Activated T-helper 2 cell treated with anti-CD3 and anti-CD28 coated beads, Interferon-gamma antibody, Interleukin-2, Interleukin-4, amounts not matched to agents 10 μg/mL and 5 μg/mL and 100 μg/mL, durations not matched to agents 14 hours and 24 hours and 36 hours (primary cell): ENCODE measurements at regions not wholly inside any gene's neighbourhood (a gene's known extent, or its start where the extent isn't known, plus 50 kb on each side); places are given as distances from the start of the nearest gene placed in this dataset.
A peak's percentile ranks its signal among the peaks of the same experiment; 100 is the strongest.
"Not testable (repeated sequence)": the region's sequence is repeated elsewhere in the genome, so short reads cannot be mapped to it uniquely, and the experiment has no call there.

ENCODE experiments used
- DNase-seq: peaks from one replicate; pipeline ENCODE4 v3.0.0; 2021; ENCODE audit warnings: low spot score
- H3K27ac Mint-ChIP-seq: one replicate; pipeline ENCODE4 v1.8.0; 2021; ENCODE audit warnings: mixed read lengths
- H3K27me3 Mint-ChIP-seq: one replicate; pipeline ENCODE4 v1.8.0; 2021; ENCODE audit warnings: low read depth, mixed read lengths
- H3K36me3 Mint-ChIP-seq: one replicate; pipeline ENCODE4 v1.8.0; 2021; ENCODE audit warnings: low read depth, mixed read lengths
- H3K4me1 Mint-ChIP-seq: one replicate; pipeline ENCODE4 v1.8.0; 2021; ENCODE audit warnings: low read depth, mixed read lengths
- H3K4me3 Mint-ChIP-seq: one replicate; pipeline ENCODE4 v1.8.0; 2021; ENCODE audit warnings: low read depth, mild to moderate bottlenecking, moderate library complexity, mixed read lengths
- H3K9me3 Mint-ChIP-seq: one replicate; pipeline ENCODE4 v1.8.0; 2021; ENCODE audit warnings: mixed read lengths
- intact Hi-C: fragments of 100-400 bp; cut with micrococcal nuclease; formaldehyde crosslinking; loops from one replicate; pipeline ENCODE4 v1.15.1; 2023

DNA sequence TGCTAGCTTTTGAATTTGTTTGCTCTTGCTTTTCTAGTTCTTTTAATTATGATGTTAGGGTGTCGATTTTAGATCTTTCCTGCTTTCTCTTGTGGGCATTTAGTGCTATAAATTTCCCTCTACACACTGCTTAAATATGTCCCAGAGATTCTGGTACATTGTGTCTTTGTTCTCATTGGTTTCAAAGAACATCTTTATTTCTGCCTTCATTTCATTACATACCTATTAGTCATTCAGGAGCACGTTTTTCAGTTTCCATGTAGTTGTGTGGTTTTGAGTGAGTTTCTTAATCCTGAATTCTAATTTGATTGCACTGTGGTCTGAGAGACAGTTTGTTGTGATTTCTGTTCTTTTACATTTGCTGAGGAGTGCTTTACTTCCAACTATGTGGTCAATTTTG, 51.2 kb upstream of the MB21D2 start:
- intact Hi-C loops, H3K36me3 Mint-ChIP-seq, H3K4me3 Mint-ChIP-seq: not testable (repeated sequence)

DNA sequence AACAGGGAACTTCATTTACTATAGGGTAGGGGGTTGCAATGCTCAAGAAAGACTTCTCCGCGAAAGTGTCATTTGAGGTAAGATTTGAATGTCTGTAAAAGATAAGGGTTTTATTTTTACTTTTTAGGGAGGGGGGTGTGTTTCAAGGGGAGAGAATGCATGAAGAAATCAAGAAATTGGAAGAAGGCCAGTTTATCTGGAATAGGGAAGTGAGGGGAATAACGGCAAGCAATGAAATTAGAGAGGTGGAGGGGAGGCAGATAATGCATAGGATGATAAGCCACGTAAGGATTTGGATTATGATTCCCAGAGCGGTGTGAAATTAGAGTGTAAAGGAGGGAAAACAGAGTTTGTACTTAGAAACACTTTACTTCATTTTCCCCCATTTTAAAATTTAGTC, 63.0 kb upstream of the MB21D2 start:
- peaks cover 6% of the 10 kb centered on the region for H3K9me3 Mint-ChIP-seq
- no peak overlapping the region for H3K4me3 Mint-ChIP-seq
- H3K27me3 Mint-ChIP-seq, result peaks cover 15% of the 10 kb centered on the region
- H3K4me1 Mint-ChIP-seq, result no peaks in the 10 kb centered on the region
- intact Hi-C loops, result loop anchor here (10.0 kb wide), 1 partner anchor 306 kb away; no protein-coding TSS in a partner anchor
- no peak for DNase-seq
- H3K27ac Mint-ChIP-seq, result no peak overlapping the region
- H3K36me3 Mint-ChIP-seq, result no peaks in the 10 kb centered on the region

More for the DNA sequence above, 51.2 kb upstream of the MB21D2 start:
- peaks cover 14% of the 10 kb centered on the region for H3K9me3 Mint-ChIP-seq
- H3K4me1 Mint-ChIP-seq, DNase-seq, H3K27me3 Mint-ChIP-seq: not testable (repeated sequence)
- peak overlapping the region; percentile 51 for H3K27ac Mint-ChIP-seq

DNA sequence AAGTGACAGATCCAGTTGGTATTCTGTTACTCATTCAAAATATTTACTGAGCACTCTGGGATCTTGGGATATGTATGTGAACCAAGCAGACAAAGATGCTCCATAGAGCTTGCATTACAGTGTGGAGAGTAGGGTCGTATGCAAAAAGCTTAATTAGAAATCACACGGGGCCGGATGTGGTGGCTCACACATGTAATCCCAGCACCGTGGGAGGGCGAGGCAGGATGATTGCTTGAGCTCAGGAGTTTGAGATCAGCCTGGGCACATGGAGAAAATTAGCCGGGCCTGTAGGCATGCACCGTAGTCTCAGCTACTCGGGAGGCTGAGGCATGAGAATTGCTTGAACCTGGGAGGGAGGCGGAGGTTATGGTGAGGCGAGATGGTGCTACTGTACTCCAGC, 68.7 kb upstream of the MB21D2 start:
- intact Hi-C loops, result loop anchor here (10.0 kb wide), 1 partner anchor 312 kb away; no protein-coding TSS in a partner anchor
- H3K36me3 Mint-ChIP-seq, result no peaks in the 10 kb centered on the region
- H3K9me3 Mint-ChIP-seq, result no peaks in the 10 kb centered on the region
- peaks cover 3% of the 10 kb centered on the region for H3K27me3 Mint-ChIP-seq
- H3K4me3 Mint-ChIP-seq, result no peak overlapping the region
- DNase-seq, result no peak
- no peak overlapping the region for H3K27ac Mint-ChIP-seq
- no peaks in the 10 kb centered on the region for H3K4me1 Mint-ChIP-seq

DNA sequence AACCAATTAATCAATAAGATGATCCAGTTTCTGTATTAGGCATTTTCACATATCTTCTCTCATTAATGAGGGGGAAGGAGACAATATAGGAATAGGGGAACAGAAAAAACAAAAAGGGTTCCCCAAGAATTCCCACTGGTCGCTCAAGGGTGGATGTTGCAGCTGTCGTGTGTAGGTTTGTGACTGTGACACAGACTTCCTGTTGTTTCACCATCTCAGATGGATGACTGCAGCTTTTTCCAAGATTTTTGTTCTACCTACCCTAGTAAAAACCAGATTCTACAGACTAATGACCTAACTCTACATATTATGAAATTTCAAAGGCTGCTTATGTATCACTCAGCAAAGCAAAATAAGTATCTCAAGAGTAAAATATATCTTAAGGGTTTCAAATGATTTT, 73.7 kb upstream of the MB21D2 start:
- peaks cover 5% of the 10 kb centered on the region for H3K27me3 Mint-ChIP-seq
- H3K4me3 Mint-ChIP-seq, result no peak overlapping the region
- no peaks in the 10 kb centered on the region for H3K36me3 Mint-ChIP-seq
- intact Hi-C loops, result no loop called here
- DNase-seq, result no peak
- no peak overlapping the region for H3K27ac Mint-ChIP-seq
- no peaks in the 10 kb centered on the region for H3K9me3 Mint-ChIP-seq
- H3K4me1 Mint-ChIP-seq, result peaks cover 10% of the 10 kb centered on the region

DNA sequence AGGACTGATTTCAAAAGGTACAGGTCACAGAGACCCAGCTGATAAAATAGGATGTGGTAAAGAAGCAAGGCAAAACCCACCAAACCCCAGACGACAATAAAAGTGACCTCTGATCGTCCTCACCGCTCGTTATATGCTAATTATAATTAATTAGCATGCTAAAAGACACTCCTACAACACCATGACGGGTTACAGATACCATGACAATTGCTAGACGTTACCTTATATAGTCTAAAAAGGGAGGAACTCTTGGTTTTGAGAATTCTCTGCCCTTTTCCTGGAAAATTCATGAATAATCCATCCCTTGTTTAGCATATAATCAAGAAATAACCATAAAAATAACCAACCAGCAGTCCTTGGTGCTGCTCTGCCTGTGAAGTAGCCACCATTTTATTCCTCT, 74.7 kb upstream of the MB21D2 start:
- Mint-ChIP-seq H3K9me3 (no peaks in the 10 kb centered on the region), H3K4me1 (peaks cover 10% of the 10 kb centered on the region), H3K27ac (no peak overlapping the region), H3K36me3 (no peaks in the 10 kb centered on the region), H3K4me3 (no peak overlapping the region), H3K27me3 (peaks cover 5% of the 10 kb centered on the region)
- intact Hi-C loops, result no loop called here
- no peak for DNase-seq

DNA sequence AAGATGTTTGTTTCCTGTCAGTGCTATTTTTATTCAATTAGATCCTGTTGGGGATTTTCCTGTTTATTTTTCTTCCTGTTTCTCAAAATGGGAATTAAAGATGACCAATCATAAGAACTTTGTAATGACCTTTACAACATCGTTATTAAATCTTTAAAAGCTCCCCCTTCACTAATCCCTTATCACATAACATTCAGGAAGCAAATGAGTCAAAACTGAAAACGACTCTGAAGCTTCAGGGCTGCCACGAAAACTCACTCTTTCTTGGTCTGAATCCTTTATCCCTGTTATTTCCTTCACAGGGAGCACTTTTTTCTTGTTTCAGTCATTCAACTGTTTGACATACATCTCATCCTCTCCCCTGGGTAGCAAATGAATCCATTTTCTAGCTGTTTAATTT, 75.8 kb upstream of the MB21D2 start:
- Mint-ChIP-seq H3K9me3 (no peaks in the 10 kb centered on the region), H3K36me3 (no peaks in the 10 kb centered on the region), H3K4me1 (peaks cover 10% of the 10 kb centered on the region), H3K27me3 (peaks cover 5% of the 10 kb centered on the region), H3K27ac (no peak overlapping the region), H3K4me3 (no peak overlapping the region)
- no peak for DNase-seq
- intact Hi-C loops, result no loop called here

DNA sequence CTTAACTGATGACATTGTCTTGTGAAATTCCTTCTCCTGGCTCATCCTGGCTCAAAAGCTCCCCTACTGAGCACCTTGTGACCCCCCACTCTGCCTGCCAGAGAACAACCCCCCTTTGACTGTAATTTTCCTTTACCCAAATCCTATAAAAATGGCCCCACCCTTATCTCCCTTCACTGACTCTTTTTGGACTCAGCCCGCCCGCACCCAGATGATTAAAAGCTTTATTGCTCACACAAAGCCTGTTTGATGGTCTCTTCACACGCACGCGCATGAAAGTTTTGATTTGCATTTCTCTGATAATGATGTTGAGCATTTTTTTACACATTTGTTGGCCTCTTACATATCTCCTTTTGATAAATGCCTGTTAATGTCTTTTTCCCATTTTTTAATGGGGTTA, 83.5 kb upstream of the MB21D2 start:
- DNase-seq, H3K36me3 Mint-ChIP-seq, H3K27ac Mint-ChIP-seq, H3K27me3 Mint-ChIP-seq, intact Hi-C loops, H3K4me1 Mint-ChIP-seq, H3K9me3 Mint-ChIP-seq, H3K4me3 Mint-ChIP-seq: not testable (repeated sequence)

DNA sequence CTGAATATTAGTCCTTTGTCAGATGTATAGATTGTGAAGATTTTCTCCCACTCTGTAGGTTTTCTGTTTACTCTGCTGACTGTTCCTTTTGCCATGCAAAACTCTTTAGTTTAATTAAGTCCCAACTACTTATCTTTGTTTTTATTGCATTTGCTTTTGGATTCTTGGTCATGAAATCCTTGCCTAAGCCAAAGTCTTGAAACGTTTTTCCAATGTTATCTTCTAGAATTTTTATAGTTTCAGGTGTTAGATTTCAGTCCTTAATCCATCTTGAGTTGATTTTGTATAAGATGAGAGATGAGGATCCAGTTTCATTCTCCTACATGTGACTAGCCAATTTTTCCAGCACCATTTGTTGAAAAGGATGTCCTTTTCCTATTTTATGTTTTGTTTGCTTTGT, 86.0 kb upstream of the MB21D2 start:
- H3K36me3 Mint-ChIP-seq, intact Hi-C loops, H3K27me3 Mint-ChIP-seq: not testable (repeated sequence)

DNA sequence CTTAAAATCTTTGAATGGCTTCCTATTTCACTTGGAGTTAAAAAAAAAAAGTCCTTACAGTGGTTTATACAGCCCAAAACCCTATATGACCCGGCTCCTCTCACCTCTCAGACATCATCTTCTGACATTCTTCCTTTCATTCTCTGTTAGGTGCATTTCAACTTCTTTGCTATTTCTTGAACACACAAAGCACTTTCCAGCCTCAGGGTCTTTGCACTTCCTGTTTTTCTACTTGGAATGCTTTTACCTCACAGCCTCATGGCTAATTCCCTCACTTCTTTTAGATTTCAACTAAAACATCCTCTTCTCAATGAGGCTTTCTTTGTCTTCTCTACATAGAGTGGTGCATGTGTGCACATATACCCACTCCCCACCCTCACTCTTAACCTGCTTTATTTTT, 91.0 kb upstream of the MB21D2 start:
- Mint-ChIP-seq H3K4me1 (peaks cover 13% of the 10 kb centered on the region), H3K9me3 (peaks cover 20% of the 10 kb centered on the region), H3K27me3 (peaks cover 7% of the 10 kb centered on the region), H3K27ac (no peak overlapping the region), H3K36me3 (no peaks in the 10 kb centered on the region), H3K4me3 (no peak overlapping the region)
- no peak for DNase-seq
- intact Hi-C loops, result no loop called here

More for the DNA sequence above, 86.0 kb upstream of the MB21D2 start:
- H3K4me3 Mint-ChIP-seq, DNase-seq, H3K9me3 Mint-ChIP-seq, H3K27ac Mint-ChIP-seq: not testable (repeated sequence)
- peaks cover 13% of the 10 kb centered on the region for H3K4me1 Mint-ChIP-seq

DNA sequence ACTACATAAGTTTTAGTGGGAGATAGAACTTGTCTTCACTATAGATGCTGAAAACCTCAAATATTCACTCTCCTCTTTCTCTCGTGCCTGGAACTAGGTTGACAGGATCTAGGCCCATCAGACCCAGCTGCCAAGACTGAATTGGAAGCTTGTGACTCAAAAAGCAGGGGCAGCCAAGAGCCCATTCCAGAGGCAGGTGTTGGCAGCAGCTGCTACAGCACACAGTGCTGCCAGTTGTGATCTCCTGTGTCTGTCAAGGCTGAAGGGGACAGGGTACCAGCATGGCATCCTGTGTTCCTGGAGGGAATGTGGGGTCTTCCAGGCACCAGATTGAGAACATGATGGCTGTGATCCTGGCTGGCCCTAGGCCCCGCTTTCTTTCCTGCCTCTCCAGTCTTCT, 92.5 kb upstream of the MB21D2 start:
- Mint-ChIP-seq H3K9me3 (peaks cover 20% of the 10 kb centered on the region), H3K27ac (no peak overlapping the region), H3K27me3 (peaks cover 6% of the 10 kb centered on the region), H3K4me1 (peaks cover 12% of the 10 kb centered on the region), H3K36me3 (no peaks in the 10 kb centered on the region), H3K4me3 (no peak overlapping the region)
- intact Hi-C loops, result no loop called here
- DNase-seq, result no peak

DNA sequence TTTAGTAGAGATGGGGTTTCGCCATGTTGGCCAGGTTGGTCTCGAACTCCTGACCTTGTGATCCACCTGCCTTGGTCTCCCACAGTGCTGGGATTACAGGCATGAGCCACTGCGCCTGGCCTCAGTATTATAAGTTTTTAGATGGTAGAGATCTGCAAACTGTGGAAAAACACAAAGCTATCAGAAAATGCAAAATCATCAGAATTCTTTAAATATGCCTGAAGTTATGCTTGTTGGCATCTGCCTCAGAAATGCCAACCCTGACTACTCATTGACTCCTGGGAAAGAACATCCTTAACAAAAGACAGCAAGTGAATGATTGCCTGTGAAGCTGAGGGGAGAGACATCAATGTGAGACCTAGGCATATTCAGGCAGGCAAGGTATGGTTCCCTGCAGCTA, 94.3 kb upstream of the MB21D2 start:
- Mint-ChIP-seq H3K4me3 (no peak overlapping the region), H3K27ac (no peak overlapping the region), H3K36me3 (no peaks in the 10 kb centered on the region), H3K9me3 (peaks cover 16% of the 10 kb centered on the region), H3K4me1 (peaks cover 6% of the 10 kb centered on the region), H3K27me3 (peaks cover 13% of the 10 kb centered on the region)
- no peak for DNase-seq
- intact Hi-C loops, result no loop called here

DNA sequence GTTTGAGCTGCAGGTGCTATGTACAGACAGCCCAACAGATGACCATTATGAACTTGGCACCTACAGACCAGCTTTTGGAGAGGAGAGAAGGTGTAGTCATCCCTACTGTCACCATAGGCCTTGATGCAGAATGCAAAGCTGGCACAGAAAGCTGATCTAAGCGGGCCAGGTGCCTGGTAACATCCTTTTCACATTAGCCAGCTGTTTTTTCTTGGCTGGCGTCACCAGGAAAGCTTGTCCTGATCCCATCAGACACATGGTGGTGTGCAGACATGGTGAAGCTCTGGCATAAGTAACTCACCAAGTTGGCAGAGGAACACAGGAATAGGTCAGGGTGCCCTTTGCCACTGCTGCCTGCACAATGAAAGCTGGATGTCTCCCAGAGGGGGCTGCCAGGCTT, 97.2 kb upstream of the MB21D2 start:
- intact Hi-C loops, result no loop called here
- DNase-seq, result no peak
- Mint-ChIP-seq H3K9me3 (peaks cover 16% of the 10 kb centered on the region), H3K4me1 (no peaks in the 10 kb centered on the region), H3K27me3 (peaks cover 9% of the 10 kb centered on the region), H3K36me3 (no peaks in the 10 kb centered on the region), H3K4me3 (no peak overlapping the region), H3K27ac (no peak overlapping the region)

DNA sequence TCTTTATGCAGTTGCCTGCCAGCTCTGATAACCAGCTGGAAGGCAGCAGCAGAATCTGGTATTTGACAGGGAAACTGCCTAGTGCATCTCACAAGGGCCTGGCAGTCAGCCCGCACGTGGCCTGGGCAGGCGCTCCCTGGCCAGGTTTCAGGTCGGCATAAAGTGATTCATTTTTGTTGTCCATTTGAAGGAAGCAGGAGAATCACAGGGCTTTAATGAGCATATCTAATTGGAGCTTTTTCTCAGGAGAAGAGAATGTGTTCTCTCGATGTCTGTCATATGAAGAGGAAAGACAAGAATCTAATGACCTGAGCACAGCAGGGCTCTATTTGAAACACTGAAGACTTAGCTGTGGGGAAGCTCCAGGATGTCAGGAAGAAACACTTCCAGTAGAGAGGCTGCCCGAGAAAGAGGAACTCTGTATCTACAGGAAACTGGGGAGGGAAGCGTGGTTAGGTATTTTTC, 98.8 kb upstream of the MB21D2 start:
- peaks cover 16% of the 10 kb centered on the region for H3K9me3 Mint-ChIP-seq
- H3K27me3 Mint-ChIP-seq, result peaks cover 9% of the 10 kb centered on the region
- intact Hi-C loops, result no loop called here
- H3K27ac Mint-ChIP-seq, result no peak overlapping the region
- no peak overlapping the region for H3K4me3 Mint-ChIP-seq
- H3K36me3 Mint-ChIP-seq, result no peaks in the 10 kb centered on the region
- DNase-seq, result no peak
- H3K4me1 Mint-ChIP-seq, result no peaks in the 10 kb centered on the region

DNA sequence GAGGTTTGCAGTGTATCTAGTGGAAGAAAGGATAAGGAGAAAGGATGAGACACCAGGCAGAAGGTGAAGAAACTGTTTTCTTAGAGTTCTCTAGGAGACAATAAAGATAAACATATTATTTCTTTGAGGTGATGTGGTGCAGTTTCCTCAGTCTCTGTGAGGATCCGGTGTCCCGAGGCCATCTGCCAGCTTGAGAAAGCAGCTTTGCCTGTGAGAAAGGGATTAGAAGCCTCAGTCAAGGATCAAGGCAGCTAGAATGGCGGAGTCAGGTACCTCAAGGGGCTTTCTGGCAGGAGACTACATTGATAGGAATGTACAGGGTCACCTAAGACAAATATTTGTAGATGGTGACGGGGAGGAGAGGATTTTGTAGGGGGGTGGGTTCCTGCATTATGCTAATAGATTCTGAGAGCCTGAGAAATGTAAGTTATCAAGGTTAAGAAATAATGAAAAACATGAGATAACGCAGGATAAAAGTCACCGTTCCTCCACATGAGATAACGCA, 103.9 kb upstream of the MB21D2 start:
- Mint-ChIP-seq H3K4me1 (no peaks in the 10 kb centered on the region), H3K27ac (no peak overlapping the region), H3K4me3 (no peak overlapping the region), H3K27me3 (peaks cover 5% of the 10 kb centered on the region), H3K9me3 (no peaks in the 10 kb centered on the region), H3K36me3 (no peaks in the 10 kb centered on the region)
- intact Hi-C loops, result no loop called here
- no peak for DNase-seq
